ENCODE measurements at regions not wholly inside any gene's neighbourhood (a gene's known extent, or its start where the extent isn't known, plus 50 kb on each side); places are given as distances from the start of the nearest gene placed in this dataset.

GRCh38 chr14:61196792-61197191, 84.3 kb downstream of the TMEM30B start:
- H3K27me3 ChIP-seq = no peaks in the 10 kb centered on the region
- H3K27ac ChIP-seq = no peak overlapping the region
- H3K4me3 ChIP-seq = no peak overlapping the region
- peaks cover under 1% of the 10 kb centered on the region for H3K4me1 ChIP-seq
- DNase-seq (ENCODE audit: extremely low spot score in 2 of 2) = no peak
- H3K9me3 ChIP-seq = no peaks in the 10 kb centered on the region
- TF ChIP-seq CTCF (IDR thresholded peaks at IDR 0.05) (no peak), POLR2AphosphoS5 (IDR thresholded peaks at IDR 0.05; ENCODE audit: insufficient read depth in 1 of 2, low read depth in 1 of 2) (no peak), POLR2A (IDR thresholded peaks at IDR 0.05) (no peak)
- no peaks in the 10 kb centered on the region for H3K36me3 ChIP-seq
- intact Hi-C loops (cut with DNase I) = no loop called here

- H3K4me3 ChIP-seq = no peak overlapping the region
- intact Hi-C loops (cut with DNase I) = no loop called here
- H3K9me3 ChIP-seq = no peaks in the 10 kb centered on the region
- H3K27me3 ChIP-seq = no peaks in the 10 kb centered on the region
- TF ChIP-seq POLR2A (IDR thresholded peaks at IDR 0.05) = no peak
- TF ChIP-seq POLR2AphosphoS5 (IDR thresholded peaks at IDR 0.05; ENCODE audit: insufficient read depth in 1 of 2, low read depth in 1 of 2) = no peak
- no peak for TF ChIP-seq CTCF (IDR thresholded peaks at IDR 0.05)
- no peak overlapping the region for H3K27ac ChIP-seq
- peaks cover 7% of the 10 kb centered on the region for H3K4me1 ChIP-seq
- no peak for DNase-seq (ENCODE audit: extremely low spot score in 2 of 2)
- no peaks in the 10 kb centered on the region for H3K36me3 ChIP-seq
Measured at GRCh38 chr14:61196034-61196433, 85.1 kb downstream of the TMEM30B start.

- no peak overlapping the region for H3K27ac ChIP-seq
- H3K4me3 ChIP-seq = no peak overlapping the region
- H3K9me3 ChIP-seq = no peaks in the 10 kb centered on the region
- no peaks in the 10 kb centered on the region for H3K27me3 ChIP-seq
- peaks cover 7% of the 10 kb centered on the region for H3K4me1 ChIP-seq
- DNase-seq (ENCODE audit: extremely low spot score in 2 of 2) = no peak
- intact Hi-C loops (cut with DNase I) = no loop called here
- TF ChIP-seq CTCF (IDR thresholded peaks at IDR 0.05) = no peak
- no peak for TF ChIP-seq POLR2AphosphoS5 (IDR thresholded peaks at IDR 0.05; ENCODE audit: insufficient read depth in 1 of 2, low read depth in 1 of 2)
- no peak for TF ChIP-seq POLR2A (IDR thresholded peaks at IDR 0.05)
- H3K36me3 ChIP-seq = no peaks in the 10 kb centered on the region
Measured at GRCh38 chr14:61193476-61193875, 87.7 kb downstream of the TMEM30B start.

GRCh38 chr14:61192989-61193388, 88.1 kb downstream of the TMEM30B start:
- TF ChIP-seq POLR2AphosphoS5 (IDR thresholded peaks at IDR 0.05; ENCODE audit: insufficient read depth in 1 of 2, low read depth in 1 of 2) = no peak
- TF ChIP-seq POLR2A (IDR thresholded peaks at IDR 0.05) = no peak
- no peak for TF ChIP-seq CTCF (IDR thresholded peaks at IDR 0.05)
- intact Hi-C loops (cut with DNase I) = no loop called here
- no peak overlapping the region for H3K27ac ChIP-seq

GRCh38 chr14:61191733-61192132, 89.4 kb downstream of the TMEM30B start:
- Histone ChIP-seq H3K27me3 (no peaks in the 10 kb centered on the region), H3K4me3 (no peak overlapping the region), H3K4me1 (peaks cover 13% of the 10 kb centered on the region), H3K36me3 (no peaks in the 10 kb centered on the region), H3K9me3 (no peaks in the 10 kb centered on the region), H3K27ac (no peak overlapping the region)
- intact Hi-C loops (cut with DNase I) = no loop called here
- TF ChIP-seq POLR2A (IDR thresholded peaks at IDR 0.05) (no peak), CTCF (IDR thresholded peaks at IDR 0.05) (no peak), POLR2AphosphoS5 (IDR thresholded peaks at IDR 0.05; ENCODE audit: insufficient read depth in 1 of 2, low read depth in 1 of 2) (no peak)
- no peak for DNase-seq (ENCODE audit: extremely low spot score in 2 of 2)

More at GRCh38 chr14:61192989-61193388, 88.1 kb downstream of the TMEM30B start:
- Histone ChIP-seq H3K27me3 (no peaks in the 10 kb centered on the region), H3K4me1 (peaks cover 7% of the 10 kb centered on the region), H3K36me3 (no peaks in the 10 kb centered on the region), H3K9me3 (no peaks in the 10 kb centered on the region), H3K4me3 (no peak overlapping the region)
- DNase-seq (ENCODE audit: extremely low spot score in 2 of 2) = no peak

Measured in vagina (tissue), 2 donors.